Fibroblast of lung (primary cell): ENCODE measurements at regions not wholly inside any gene's neighbourhood (a gene's known extent, or its start where the extent isn't known, plus 50 kb on each side); places are given as distances from the start of the nearest gene placed in this dataset.
"Not testable (repeated sequence)": the region's sequence is repeated elsewhere in the genome, so short reads cannot be mapped to it uniquely, and the experiment has no call there.

Source experiments
- DNase-seq, 2 donors: peaks; one replicate each; pipeline versions ENCODE4 v3.0.0 to v3.0.0-alpha.2; 2010; ENCODE audit warnings: low read depth in 2 of 2
- H2AFZ ChIP-seq: 2 replicates; pipeline ENCODE4 v1.5.1; 2012; ENCODE audit warnings: low read length, control low read depth, inconsistent platforms
- H3K27ac ChIP-seq: 2 replicates; pipeline ENCODE4 v1.5.1; 2011; ENCODE audit warnings: low read length, control low read depth; ENCODE audit not compliant: insufficient read depth
- H3K27me3 ChIP-seq: 2 replicates; pipeline ENCODE4 v1.5.1; 2011; ENCODE audit warnings: mild to moderate bottlenecking, low read length; ENCODE audit not compliant: control insufficient read depth, insufficient read depth
- H3K36me3 ChIP-seq: 2 replicates; pipeline ENCODE4 v1.5.1; 2011; ENCODE audit warnings: low read length; ENCODE audit not compliant: control insufficient read depth, insufficient read depth
- H3K4me1 ChIP-seq: 2 replicates; pipeline ENCODE4 v1.5.1; 2011; ENCODE audit warnings: low read length; ENCODE audit not compliant: control insufficient read depth, insufficient read depth; ENCODE audit errors: extremely low read depth
- H3K4me2 ChIP-seq: 2 replicates; pipeline ENCODE4 v1.5.1; 2011; ENCODE audit warnings: low read length, control low read depth; ENCODE audit not compliant: insufficient read depth; ENCODE audit errors: extremely low read depth
- H3K4me3 ChIP-seq, 4 experiments: fragments of 200-600 bp in 1 of 4; sonication (generic) in 1 of 4; replicated peaks in 1 of 4; 2 replicates each; pipeline ENCODE4 v1.5.1; 2011 to 2016; ENCODE audit warnings: low read length in 4 of 4, low read depth in 3 of 4, mild to moderate bottlenecking in 3 of 4, control low read depth in 2 of 4, inconsistent platforms in 1 of 4, mixed read lengths in 1 of 4; ENCODE audit not compliant: insufficient read depth in 1 of 4; ENCODE audit errors: control extremely low read depth in 1 of 4
- H3K79me2 ChIP-seq: 2 replicates; pipeline ENCODE4 v1.5.1; 2012; ENCODE audit warnings: mild to moderate bottlenecking, low read length, inconsistent platforms; ENCODE audit not compliant: control insufficient read depth, insufficient read depth
- H3K9ac ChIP-seq: 2 replicates; pipeline ENCODE4 v1.5.1; 2011; ENCODE audit warnings: mild to moderate bottlenecking, low read length, control low read depth; ENCODE audit not compliant: insufficient read depth
- H3K9me3 ChIP-seq: 2 replicates; pipeline ENCODE4 v1.5.1; 2012; ENCODE audit warnings: low read depth, low read length; ENCODE audit not compliant: control insufficient read depth, insufficient read depth
- H4K20me1 ChIP-seq: 2 replicates; pipeline ENCODE4 v1.5.1; 2011; ENCODE audit warnings: low read length; ENCODE audit not compliant: control insufficient read depth, insufficient read depth; ENCODE audit errors: extremely low read depth
- CTCF ChIP-seq, 2 donors: IDR thresholded peaks in 1 of 2; conservative IDR thresholded peaks in 1 of 2; 1 replicate in 1 of 2; 2 replicates in 1 of 2; pipeline ENCODE4 v1.5.1; 2011 to 2012; ENCODE audit warnings: low read length in 2 of 2, control low read depth in 1 of 2, inconsistent platforms in 1 of 2, low read depth in 1 of 2, mild to moderate bottlenecking in 1 of 2
- EZH2 ChIP-seq: IDR thresholded peaks from 2 replicates; pipeline ENCODE4 v1.5.1; 2012; ENCODE audit warnings: low read length, control low read depth, mild to moderate bottlenecking; ENCODE audit errors: missing control alignments

GRCh38 chrX:46125111-46125510, 420.1 kb downstream of the ZNF674 start:
- H2AFZ ChIP-seq: no peak overlapping the region
- H3K27me3 ChIP-seq: no peaks in the 10 kb centered on the region
- no peak overlapping the region for H3K4me2 ChIP-seq
- H4K20me1 ChIP-seq: no peaks in the 10 kb centered on the region
- no peak overlapping the region for H3K27ac ChIP-seq
- no peaks in the 10 kb centered on the region for H3K36me3 ChIP-seq
- no peak overlapping the region for H3K4me3 ChIP-seq
- no peaks in the 10 kb centered on the region for H3K9me3 ChIP-seq
- no peaks in the 10 kb centered on the region for H3K4me1 ChIP-seq
- no peak for TF ChIP-seq EZH2
- TF ChIP-seq CTCF (conservative IDR thresholded peaks at IDR 0.05 in 1 of 2, IDR thresholded peaks at IDR 0.05 in 1 of 2; ENCODE audit: low read depth in 1 of 2, low read length in 2 of 2): no peak
- H3K9ac ChIP-seq: no peak overlapping the region
- H3K79me2 ChIP-seq: no peaks in the 10 kb centered on the region
- peak; percentile 7 to 17 for DNase-seq

GRCh38 chrX:46117234-46117633, 428.0 kb downstream of the ZNF674 start:
- no peaks in the 10 kb centered on the region for H3K4me1 ChIP-seq
- no peak overlapping the region for H3K27ac ChIP-seq
- no peak overlapping the region for H3K9ac ChIP-seq
- H3K27me3 ChIP-seq: no peaks in the 10 kb centered on the region
- no peaks in the 10 kb centered on the region for H3K9me3 ChIP-seq
- TF ChIP-seq CTCF (conservative IDR thresholded peaks at IDR 0.05 in 1 of 2, IDR thresholded peaks at IDR 0.05 in 1 of 2; ENCODE audit: low read depth in 1 of 2, low read length in 2 of 2) (no peak), EZH2 (no peak)
- H3K4me2 ChIP-seq: no peak overlapping the region
- no peak for DNase-seq
- H3K79me2 ChIP-seq: no peaks in the 10 kb centered on the region
- no peak overlapping the region for H2AFZ ChIP-seq
- H3K36me3 ChIP-seq: no peaks in the 10 kb centered on the region
- no peak overlapping the region for H3K4me3 ChIP-seq
- no peaks in the 10 kb centered on the region for H4K20me1 ChIP-seq

- H3K9ac ChIP-seq, H4K20me1 ChIP-seq, H3K79me2 ChIP-seq, H3K4me3 ChIP-seq, H3K4me2 ChIP-seq, H3K27me3 ChIP-seq, H3K4me1 ChIP-seq, H3K9me3 ChIP-seq, H2AFZ ChIP-seq, DNase-seq, H3K27ac ChIP-seq, H3K36me3 ChIP-seq: not testable (repeated sequence)
Observed at GRCh38 chrX:46087310-46087709, 457.9 kb downstream of the ZNF674 start.

GRCh38 chrX:46080121-46080520, 465.1 kb downstream of the ZNF674 start:
- not testable (repeated sequence) for H3K27me3 ChIP-seq, H3K27ac ChIP-seq, H2AFZ ChIP-seq, H4K20me1 ChIP-seq, DNase-seq, H3K4me2 ChIP-seq, H3K36me3 ChIP-seq, H3K9ac ChIP-seq, H3K4me3 ChIP-seq, H3K4me1 ChIP-seq, H3K79me2 ChIP-seq, H3K9me3 ChIP-seq
